HEK293 (cell line): ENCODE measurements at regions not wholly inside any gene's neighbourhood (a gene's known extent, or its start where the extent isn't known, plus 50 kb on each side); places are given as distances from the start of the nearest gene placed in this dataset.
A peak's percentile ranks its signal among the peaks of the same experiment; 100 is the strongest.

Source experiments
- CTCF ChIA-PET: fragments of 350-600 bp; formaldehyde crosslinking; extraction: SDS; loops from one replicate; lab custom pipeline; 2021; ENCODE audit warnings: antibody characterized with exemption; lab: Yijun Ruan, JAX
- POLR2A ChIA-PET: fragments of 300-600 bp; formaldehyde crosslinking; extraction: SDS; loops from one replicate; lab custom pipeline; 2020; ENCODE audit warnings: antibody characterized with exemption, inconsistent platforms; lab: Yijun Ruan, JAX
- H3K27ac ChIP-seq: fragments of 200-500 bp; sonication (Bioruptor generic); 2 replicates; pipeline ENCODE4 v1.5.1; 2014; ENCODE audit warnings: low read depth, low read length, control low read depth, inconsistent platforms; ENCODE audit errors: extremely low read depth
- H3K36me3 ChIP-seq, 2 experiments: fragments of 200-500 bp in 1 of 2; sonication (Bioruptor generic) in 1 of 2; 1 replicate in 1 of 2; 2 replicates in 1 of 2; pipeline ENCODE4 v1.5.1; 2014 to 2017; ENCODE audit warnings: inconsistent platforms in 2 of 2, low read length in 2 of 2; ENCODE audit not compliant: control insufficient read depth in 2 of 2, insufficient read depth in 1 of 2
- H3K4me1 ChIP-seq: fragments of 200-500 bp; sonication (Bioruptor generic); 2 replicates; pipeline ENCODE4 v1.5.1; 2014; ENCODE audit warnings: mild to moderate bottlenecking, low read length, inconsistent platforms; ENCODE audit not compliant: control insufficient read depth, insufficient read depth
- H3K4me3 ChIP-seq: 2 replicates; pipeline ENCODE4 v1.5.1; 2011; ENCODE audit warnings: low read depth, mild to moderate bottlenecking, control low read depth, low read length, moderate library complexity
- H3K9me3 ChIP-seq: fragments of 200-500 bp; sonication (Bioruptor generic); 2 replicates; pipeline ENCODE4 v1.5.1; 2014; ENCODE audit warnings: low read depth, low read length, inconsistent platforms; ENCODE audit not compliant: control insufficient read depth, insufficient read depth
- GLIS1 ChIP-seq: fragments of 450-650 bp; formaldehyde crosslinking; IDR thresholded peaks from 2 replicates; pipeline ENCODE4 v1.5.1; 2016; ENCODE audit warnings: missing biosample characterization, missing genetic modification characterization
- IKZF3 ChIP-seq: fragments of 450-650 bp; IDR thresholded peaks from 2 replicates; pipeline ENCODE4 v1.5.0; 2018; ENCODE audit warnings: missing biosample characterization, mild to moderate bottlenecking, missing genetic modification characterization, moderate library complexity
- MZF1 ChIP-seq: fragments of 450-650 bp; formaldehyde crosslinking; IDR thresholded peaks from 2 replicates; pipeline ENCODE4 v1.5.1; 2017; ENCODE audit warnings: missing biosample characterization, missing genetic modification characterization, borderline replicate concordance
- RBAK ChIP-seq: fragments of 450-650 bp; formaldehyde crosslinking; IDR thresholded peaks from 2 replicates; pipeline ENCODE4 v1.5.1; 2016; ENCODE audit warnings: missing biosample characterization, missing genetic modification characterization
- REPIN1 ChIP-seq: fragments of 450-650 bp; formaldehyde crosslinking; IDR thresholded peaks from 2 replicates; pipeline ENCODE4 v1.5.1; 2017; ENCODE audit warnings: missing biosample characterization, missing genetic modification characterization, low read depth
- SCRT2 ChIP-seq: fragments of 450-650 bp; formaldehyde crosslinking; IDR thresholded peaks from 2 replicates; pipeline ENCODE4 v1.5.1; 2016; ENCODE audit warnings: missing biosample characterization, missing genetic modification characterization
- TRIM28 ChIP-seq: IDR thresholded peaks from 2 replicates; pipeline ENCODE4 v1.6.1; 2011; ENCODE audit warnings: low read length, control low read depth, borderline replicate concordance
- ZBTB48 ChIP-seq: fragments of 450-650 bp; formaldehyde crosslinking; IDR thresholded peaks from 2 replicates; pipeline ENCODE4 v1.5.1; 2016; ENCODE audit warnings: missing biosample characterization, missing genetic modification characterization
- ZEB2 ChIP-seq: fragments of 450-650 bp; formaldehyde crosslinking; IDR thresholded peaks from 2 replicates; pipeline ENCODE4 v1.5.1; 2016; ENCODE audit warnings: missing biosample characterization, missing genetic modification characterization
- ZIC2 ChIP-seq: fragments of 450-650 bp; formaldehyde crosslinking; IDR thresholded peaks from 2 replicates; pipeline ENCODE4 v1.5.1; 2016; ENCODE audit warnings: missing biosample characterization, missing genetic modification characterization
- ZNF302 ChIP-seq: fragments of 450-650 bp; formaldehyde crosslinking; IDR thresholded peaks from 2 replicates; pipeline ENCODE4 v1.5.1; 2016; ENCODE audit warnings: missing biosample characterization, missing genetic modification characterization, low read depth
- ZNF544 ChIP-seq: fragments of 450-650 bp; formaldehyde crosslinking; IDR thresholded peaks from 2 replicates; pipeline ENCODE4 v1.5.0; 2017; ENCODE audit warnings: missing biosample characterization, missing genetic modification characterization
- ZNF548 ChIP-seq: fragments of 450-650 bp; formaldehyde crosslinking; IDR thresholded peaks from 2 replicates; pipeline ENCODE4 v1.5.1; 2016; ENCODE audit warnings: missing biosample characterization, missing genetic modification characterization
- ZNF549 ChIP-seq: fragments of 450-650 bp; IDR thresholded peaks from 2 replicates; pipeline ENCODE4 v1.5.1; 2018; ENCODE audit warnings: missing biosample characterization, missing genetic modification characterization, mild to moderate bottlenecking, inconsistent platforms, moderate library complexity
- ZNF600 ChIP-seq: fragments of 450-650 bp; formaldehyde crosslinking; IDR thresholded peaks from 2 replicates; pipeline ENCODE4 v1.5.1; 2016; ENCODE audit warnings: missing biosample characterization, missing genetic modification characterization
- ZNF785 ChIP-seq: fragments of 450-650 bp; formaldehyde crosslinking; IDR thresholded peaks from 2 replicates; pipeline ENCODE4 v1.5.1; 2016; ENCODE audit warnings: missing biosample characterization, missing genetic modification characterization
- ZNF791 ChIP-seq: fragments of 450-650 bp; formaldehyde crosslinking; IDR thresholded peaks from 2 replicates; pipeline ENCODE4 v1.5.1; 2016; ENCODE audit warnings: missing biosample characterization, missing genetic modification characterization
- ZNF837 ChIP-seq: fragments of 450-650 bp; formaldehyde crosslinking; IDR thresholded peaks from 2 replicates; pipeline ENCODE4 v1.5.1; 2016; ENCODE audit warnings: missing biosample characterization, missing genetic modification characterization
- ZXDB ChIP-seq: fragments of 450-650 bp; formaldehyde crosslinking; IDR thresholded peaks from 2 replicates; pipeline ENCODE4 v1.5.1; 2016; ENCODE audit warnings: missing biosample characterization, missing genetic modification characterization
- TF ChIP-seq, protein P1 (sequence below): fragments of 450-650 bp; formaldehyde crosslinking; IDR thresholded peaks from 2 replicates; pipeline ENCODE4 v1.5.1; 2016; ENCODE audit warnings: missing biosample characterization, missing genetic modification characterization, borderline replicate concordance

DNA sequence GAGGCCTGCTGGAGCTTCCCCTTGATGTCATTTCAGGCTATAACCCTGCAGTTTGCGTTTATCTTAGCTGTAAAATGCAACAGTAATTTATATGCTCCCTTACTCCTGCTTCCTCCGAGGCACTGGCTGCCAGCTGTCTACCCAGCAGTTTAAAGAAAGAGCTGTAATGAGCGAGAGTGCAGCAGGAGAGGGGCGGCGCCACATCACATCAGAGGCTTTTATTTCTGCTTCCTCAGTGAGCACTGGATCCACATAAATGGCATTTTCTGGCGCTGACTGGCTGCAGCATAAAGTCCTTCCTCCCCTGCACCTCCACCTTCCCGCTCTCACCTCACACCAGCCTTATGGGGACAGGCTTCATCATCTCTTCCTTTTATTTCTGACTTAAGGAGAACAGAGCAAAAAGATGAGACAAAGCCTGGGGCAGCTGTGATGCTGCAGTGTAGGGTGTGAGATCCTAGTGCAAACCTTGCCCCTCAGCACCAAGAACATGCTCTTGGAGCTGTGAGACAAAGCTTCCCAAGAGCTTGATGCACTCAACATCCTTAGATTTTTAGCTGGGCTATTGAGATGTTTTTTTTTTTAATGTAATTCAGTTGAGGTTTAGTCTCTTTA lies 829.6 kb upstream of the ZNF608 start (continued):
- TF ChIP-seq ZNF600 (tag by site-specific recombination) (peak; percentile 45; the same call in 1 of the 2 replicates), ZNF549 (no peak), ZNF544 (tag by site-specific recombination) (no peak), ZNF791 (no peak), MZF1 (tag by site-specific recombination) (peak; percentile 51; the same call in 1 of the 2 replicates), ZNF785 (no peak), ZXDB (tag by site-specific recombination) (peak; percentile 52; the same call in 1 of the 2 replicates), RBAK (tag by site-specific recombination) (no peak), GLIS1 (no peak), ZNF837 (tag by site-specific recombination) (no peak), TRIM28 (peak; percentile 67; the same call in 1 of the 2 replicates)

DNA sequence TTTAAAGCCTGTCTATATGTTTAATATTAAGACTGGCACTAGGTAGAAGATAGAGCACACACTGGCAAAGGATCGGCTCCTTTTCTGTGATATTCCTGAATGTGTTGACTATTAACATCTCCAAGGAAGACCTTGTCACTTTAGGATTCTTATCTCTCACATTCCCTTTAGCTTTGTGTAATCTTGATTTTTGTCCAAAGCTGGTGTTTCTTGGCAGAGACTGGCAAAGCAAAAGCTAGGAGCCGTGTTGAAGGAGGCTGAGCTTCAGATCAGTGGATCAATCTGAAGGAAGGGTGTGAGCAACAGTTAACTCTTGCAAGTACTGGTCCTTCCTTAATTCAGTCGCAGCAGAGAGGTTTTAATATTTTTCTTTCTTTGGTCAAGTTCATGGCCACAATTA lies 830.4 kb upstream of the ZNF608 start:
- peaks cover 15% of the 10 kb centered on the region for H3K4me1 ChIP-seq
- ChIA-PET POLR2A (interaction anchor here (0.5 to 0.7 kb wide), 2 partner anchors 64 to 140 kb away, joined by 3 to 5 read pairs; no protein-coding TSS in a partner anchor), CTCF (no interaction called here)
- H3K9me3 ChIP-seq: no peaks in the 10 kb centered on the region
- H3K27ac ChIP-seq: no peak overlapping the region
- H3K36me3 ChIP-seq: no peaks in the 10 kb centered on the region
- no peak overlapping the region for H3K4me3 ChIP-seq
- TF ChIP-seq, protein P1, sequence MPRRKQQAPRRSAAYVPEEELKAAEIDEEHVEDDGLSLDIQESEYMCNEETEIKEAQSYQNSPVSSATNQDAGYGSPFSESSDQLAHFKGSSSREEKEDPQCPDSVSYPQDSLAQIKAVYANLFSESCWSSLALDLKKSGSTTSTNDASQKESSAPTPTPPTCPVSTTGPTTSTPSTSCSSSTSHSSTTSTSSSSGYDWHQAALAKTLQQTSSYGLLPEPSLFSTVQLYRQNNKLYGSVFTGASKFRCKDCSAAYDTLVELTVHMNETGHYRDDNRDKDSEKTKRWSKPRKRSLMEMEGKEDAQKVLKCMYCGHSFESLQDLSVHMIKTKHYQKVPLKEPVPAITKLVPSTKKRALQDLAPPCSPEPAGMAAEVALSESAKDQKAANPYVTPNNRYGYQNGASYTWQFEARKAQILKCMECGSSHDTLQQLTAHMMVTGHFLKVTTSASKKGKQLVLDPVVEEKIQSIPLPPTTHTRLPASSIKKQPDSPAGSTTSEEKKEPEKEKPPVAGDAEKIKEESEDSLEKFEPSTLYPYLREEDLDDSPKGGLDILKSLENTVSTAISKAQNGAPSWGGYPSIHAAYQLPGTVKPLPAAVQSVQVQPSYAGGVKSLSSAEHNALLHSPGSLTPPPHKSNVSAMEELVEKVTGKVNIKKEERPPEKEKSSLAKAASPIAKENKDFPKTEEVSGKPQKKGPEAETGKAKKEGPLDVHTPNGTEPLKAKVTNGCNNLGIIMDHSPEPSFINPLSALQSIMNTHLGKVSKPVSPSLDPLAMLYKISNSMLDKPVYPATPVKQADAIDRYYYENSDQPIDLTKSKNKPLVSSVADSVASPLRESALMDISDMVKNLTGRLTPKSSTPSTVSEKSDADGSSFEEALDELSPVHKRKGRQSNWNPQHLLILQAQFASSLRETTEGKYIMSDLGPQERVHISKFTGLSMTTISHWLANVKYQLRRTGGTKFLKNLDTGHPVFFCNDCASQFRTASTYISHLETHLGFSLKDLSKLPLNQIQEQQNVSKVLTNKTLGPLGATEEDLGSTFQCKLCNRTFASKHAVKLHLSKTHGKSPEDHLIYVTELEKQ (tag by site-specific recombination): no peak
- TF ChIP-seq ZBTB48 (tag by site-specific recombination): no peak
- peak; percentile 47; the same call in 1 of the 2 replicates for TF ChIP-seq SCRT2 (tag by site-specific recombination)
- no peak for TF ChIP-seq ZNF302 (tag by site-specific recombination)
- no peak for TF ChIP-seq REPIN1 (tag by site-specific recombination)
- TF ChIP-seq ZNF548 (tag by site-specific recombination): no peak
- TF ChIP-seq ZIC2 (tag by site-specific recombination): no peak
- TF ChIP-seq ZEB2 (tag by site-specific recombination): no peak

DNA sequence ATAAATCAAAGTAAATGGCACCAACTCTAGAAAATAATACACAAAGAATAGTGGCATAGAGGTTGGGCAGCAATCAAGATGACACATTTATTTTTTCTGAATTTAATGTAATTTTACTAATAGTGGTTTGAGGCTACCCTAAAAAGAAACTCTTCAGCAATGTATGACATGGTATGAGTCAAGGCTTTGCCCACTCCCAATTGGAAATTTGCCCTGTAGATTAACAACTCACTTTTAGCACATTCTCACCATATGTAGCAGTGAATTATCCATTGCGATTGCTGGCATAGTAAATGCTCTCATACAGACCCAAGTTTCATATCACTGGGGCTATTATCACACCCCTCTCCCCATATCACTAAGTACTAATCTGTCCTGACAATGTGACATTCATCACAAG lies 832.1 kb upstream of the ZNF608 start:
- Histone ChIP-seq H3K36me3 (no peaks in the 10 kb centered on the region), H3K4me3 (no peak overlapping the region), H3K9me3 (no peaks in the 10 kb centered on the region), H3K4me1 (peaks cover 17% of the 10 kb centered on the region), H3K27ac (no peak overlapping the region)
- no peak for TF ChIP-seq IKZF3 (tag by site-specific recombination)
- CTCF ChIA-PET: no interaction called here
- POLR2A ChIA-PET: no interaction called here
